SK-N-MC (cell line): ENCODE measurements at regions not wholly inside any gene's neighbourhood (a gene's known extent, or its start where the extent isn't known, plus 50 kb on each side); places are given as distances from the start of the nearest gene placed in this dataset.

Source experiments
- EZH2 ChIP-seq: fragments of 200-600 bp; sonication (generic); IDR thresholded peaks from one replicate; pipeline ENCODE4 v1.6.1; 2017; ENCODE audit warnings: antibody characterized with exemption
- POLR2AphosphoS5 ChIP-seq: IDR thresholded peaks from 2 replicates; pipeline ENCODE4 v1.6.1; 2012; ENCODE audit warnings: mild to moderate bottlenecking, low read depth, low read length, borderline replicate concordance

- TF ChIP-seq POLR2AphosphoS5 (no peak), EZH2 (no peak)
Measured at GRCh38 chr21:35408401-35408800, 359.3 kb upstream of the RUNX1 start.
